Activated CD8-positive, alpha-beta T cell treated with anti-CD3 and anti-CD28 coated beads for 36 hours (primary cell): ENCODE measurements at regions not wholly inside any gene's neighbourhood (a gene's known extent, or its start where the extent isn't known, plus 50 kb on each side); places are given as distances from the start of the nearest gene placed in this dataset.

Source experiments
- ATAC-seq: fragments of 200-7000 bp; cut with Tn5 transposase; one replicate; pipeline ENCODE4 v1.10.0; 2021; ENCODE audit warnings: mild to moderate bottlenecking, moderate library complexity
- CTCF ChIA-PET: fragments of 350-600 bp; sonication (Branson Sonifier 250); formaldehyde crosslinking; loops from one replicate; lab custom pipeline; 2021; ENCODE audit warnings: antibody characterized with exemption; lab: Charles Lee
- POLR2A ChIA-PET: fragments of 350-600 bp; sonication (Branson Sonifier 250); formaldehyde crosslinking; loops from one replicate; lab custom pipeline; 2021; ENCODE audit warnings: antibody characterized with exemption; lab: Charles Lee
- DNase-seq: peaks from one replicate; pipeline ENCODE4 v3.0.0-alpha.2; 2020
- H3K27ac Mint-ChIP-seq: one replicate; pipeline ENCODE4 v1.8.0; 2021; ENCODE audit warnings: mild to moderate bottlenecking, mixed read lengths
- H3K27me3 Mint-ChIP-seq: one replicate; pipeline ENCODE4 v1.8.0; 2021; ENCODE audit warnings: mixed read lengths
- H3K36me3 Mint-ChIP-seq: one replicate; pipeline ENCODE4 v1.8.0; 2021; ENCODE audit warnings: low read depth, mixed read lengths
- H3K4me1 Mint-ChIP-seq: one replicate; pipeline ENCODE4 v1.8.0; 2021; ENCODE audit warnings: low read depth, mixed read lengths
- H3K4me3 Mint-ChIP-seq: one replicate; pipeline ENCODE4 v1.8.0; 2021; ENCODE audit warnings: mild to moderate bottlenecking, moderate library complexity, mixed read lengths
- H3K9me3 Mint-ChIP-seq: one replicate; pipeline ENCODE4 v1.8.0; 2021; ENCODE audit warnings: mixed read lengths
- CTCF ChIP-seq: fragments of 200-600 bp; IDR thresholded peaks from one replicate; pipeline ENCODE4 v1.8.0; 2022; ENCODE audit warnings: antibody characterized with exemption, mild to moderate bottlenecking
- intact Hi-C: fragments of 100-400 bp; cut with micrococcal nuclease; formaldehyde crosslinking; loops from one replicate; pipeline ENCODE4 v1.10.0; 2022

- CTCF ChIA-PET = no interaction called here
- Mint-ChIP-seq H3K9me3 (no peaks in the 10 kb centered on the region), H3K27ac (no peak overlapping the region), H3K27me3 (peaks cover 6% of the 10 kb centered on the region), H3K36me3 (no peaks in the 10 kb centered on the region), H3K4me1 (no peaks in the 10 kb centered on the region), H3K4me3 (no peak overlapping the region)
- POLR2A ChIA-PET = no interaction called here
- DNase-seq (no peak), ATAC-seq (no peak)
- intact Hi-C loops = no loop called here
- no peak for TF ChIP-seq CTCF
These were observed 94.3 kb upstream of the C3orf80 start for GRCh38 chr3:160130950-160131349.

- ChIA-PET CTCF (interaction anchor here (0.5 kb wide), 1 partner anchor 1142 kb away, joined by 3 read pairs; no protein-coding TSS in a partner anchor), POLR2A (no interaction called here)
- ATAC-seq = no peak
- Mint-ChIP-seq H3K27ac (no peak overlapping the region), H3K4me3 (no peak overlapping the region), H3K27me3 (peaks cover 6% of the 10 kb centered on the region), H3K9me3 (no peaks in the 10 kb centered on the region), H3K36me3 (no peaks in the 10 kb centered on the region), H3K4me1 (no peaks in the 10 kb centered on the region)
- intact Hi-C loops = no loop called here
- TF ChIP-seq CTCF = no peak
- DNase-seq = no peak
These were observed 93.0 kb upstream of the C3orf80 start for GRCh38 chr3:160132226-160132625.

GRCh38 chr3:160133757-160134156 lies 91.5 kb upstream of the C3orf80 start:
- no peak overlapping the region for H3K4me3 Mint-ChIP-seq
- no peaks in the 10 kb centered on the region for H3K36me3 Mint-ChIP-seq
- DNase-seq (no peak), ATAC-seq (no peak)
- H3K4me1 Mint-ChIP-seq = no peaks in the 10 kb centered on the region
- peaks cover 2% of the 10 kb centered on the region for H3K27me3 Mint-ChIP-seq
- intact Hi-C loops = no loop called here
- TF ChIP-seq CTCF = no peak
- H3K9me3 Mint-ChIP-seq = no peaks in the 10 kb centered on the region
- H3K27ac Mint-ChIP-seq = no peak overlapping the region
- ChIA-PET POLR2A (no interaction called here), CTCF (interaction anchor here (1.0 to 1.2 kb wide), 2 partner anchors 19 to 101 kb away, joined by 3 to 5 read pairs; no protein-coding TSS in a partner anchor)

- DNase-seq = no peak
- no peak overlapping the region for H3K4me3 Mint-ChIP-seq
- CTCF ChIA-PET = interaction anchor here (1.2 kb wide), 1 partner anchor 102 kb away, joined by 5 read pairs; no protein-coding TSS in a partner anchor
- ATAC-seq = no peak
- no peaks in the 10 kb centered on the region for H3K9me3 Mint-ChIP-seq
- POLR2A ChIA-PET = no interaction called here
- intact Hi-C loops = no loop called here
- H3K4me1 Mint-ChIP-seq = no peaks in the 10 kb centered on the region
- H3K27me3 Mint-ChIP-seq = peaks cover under 1% of the 10 kb centered on the region
- TF ChIP-seq CTCF = no peak
- H3K27ac Mint-ChIP-seq = no peak overlapping the region
- no peaks in the 10 kb centered on the region for H3K36me3 Mint-ChIP-seq
These were observed 90.8 kb upstream of the C3orf80 start for GRCh38 chr3:160134454-160134853.

GRCh38 chr3:160134964-160135363 lies 90.3 kb upstream of the C3orf80 start:
- Mint-ChIP-seq H3K27ac (no peak overlapping the region), H3K9me3 (no peaks in the 10 kb centered on the region), H3K36me3 (no peaks in the 10 kb centered on the region), H3K27me3 (no peaks in the 10 kb centered on the region), H3K4me1 (no peaks in the 10 kb centered on the region), H3K4me3 (no peak overlapping the region)
- TF ChIP-seq CTCF = no peak
- no peak for DNase-seq
- CTCF ChIA-PET = no interaction called here
- ATAC-seq = no peak
- POLR2A ChIA-PET = no interaction called here
- intact Hi-C loops = no loop called here
